ENCODE measurements at regions not wholly inside any gene's neighbourhood (a gene's known extent, or its start where the extent isn't known, plus 50 kb on each side); places are given as distances from the start of the nearest gene placed in this dataset.

- peak overlapping the region; percentile 78 for H3K4me3 Mint-ChIP-seq
- H3K27me3 Mint-ChIP-seq (ENCODE audit: low read depth): no peaks in the 10 kb centered on the region
- DNase-seq (ENCODE audit: low spot score in 2 of 2, unreplicated experiment in 2 of 2): no peak
These were observed 50.6 kb upstream of the ULK4 start for GRCh38 chr3:42012383-42012934.

More at GRCh38 chr3:42012383-42012934, 50.6 kb upstream of the ULK4 start:
- TF ChIP-seq CTCF (IDR thresholded peaks at IDR 0.05; ENCODE audit: unreplicated experiment): no peak
- Mint-ChIP-seq H3K9me3 (no peaks in the 10 kb centered on the region), H3K4me1 (peaks cover 27% of the 10 kb centered on the region), H3K27ac (peak overlapping the region; percentile 86), H3K36me3 (no peaks in the 10 kb centered on the region)

Measured in mesothelial cell of epicardium (in vitro differentiated cells).